ENCODE measurements at regions not wholly inside any gene's neighbourhood (a gene's known extent, or its start where the extent isn't known, plus 50 kb on each side); places are given as distances from the start of the nearest gene placed in this dataset.

DNA sequence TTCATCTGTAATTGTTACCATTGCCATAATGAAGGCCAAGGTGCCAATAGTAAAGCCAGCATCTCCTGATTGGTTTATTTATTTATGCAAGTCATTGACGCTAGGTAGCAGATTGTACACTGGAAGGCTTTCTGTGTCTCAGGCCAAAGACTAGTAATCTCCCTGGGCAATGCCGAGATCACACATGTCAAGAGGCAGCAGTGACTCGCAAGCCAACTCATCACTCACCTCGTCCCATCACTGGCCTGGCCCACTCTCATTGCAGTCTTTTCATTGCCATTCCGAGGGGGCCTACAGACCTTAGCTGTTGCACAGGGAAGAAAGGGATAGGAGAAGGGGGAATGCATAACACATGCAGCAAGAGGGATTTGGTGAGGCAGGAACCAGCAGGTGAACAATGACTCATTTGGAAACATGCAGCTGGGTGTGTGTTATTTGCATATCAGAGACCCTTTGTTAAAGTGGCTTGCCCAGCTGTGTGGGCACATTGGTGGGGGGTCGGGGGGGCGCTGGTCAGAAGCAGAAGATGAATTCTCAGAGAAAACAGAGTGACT lies 448.7 kb upstream of the HNRNPA3 start:
- ChIA-PET POLR2A (no interaction called here), CTCF (no interaction called here)
- in situ Hi-C loops (cut with HindIII; ENCODE audit: low pct_unique_long_range_greater_than_20kb, low sequenced_read_pairs) (no loop called here), intact Hi-C loops (cut with micrococcal nuclease; ENCODE audit: unreplicated experiment) (no loop called here)
- Histone ChIP-seq H3K4me3 (ENCODE audit: low read depth in 2 of 2, low read length in 2 of 2) (no peak overlapping the region), H3K27me3 (ENCODE audit: control insufficient read depth, insufficient read depth, low read length) (peaks cover 7% of the 10 kb centered on the region; the same call in 1 of the 2 replicates), H3K9me3 (ENCODE audit: control insufficient read depth, insufficient read depth, low read depth, low read length) (no peaks in the 10 kb centered on the region), H3K27ac (ENCODE audit: low read length) (no peak overlapping the region), H3K36me3 (ENCODE audit: control insufficient read depth, insufficient read depth, low read length) (no peaks in the 10 kb centered on the region), H3K4me1 (ENCODE audit: control insufficient read depth, insufficient read depth, low read length) (no peaks in the 10 kb centered on the region)
- TF ChIP-seq, protein P1, sequence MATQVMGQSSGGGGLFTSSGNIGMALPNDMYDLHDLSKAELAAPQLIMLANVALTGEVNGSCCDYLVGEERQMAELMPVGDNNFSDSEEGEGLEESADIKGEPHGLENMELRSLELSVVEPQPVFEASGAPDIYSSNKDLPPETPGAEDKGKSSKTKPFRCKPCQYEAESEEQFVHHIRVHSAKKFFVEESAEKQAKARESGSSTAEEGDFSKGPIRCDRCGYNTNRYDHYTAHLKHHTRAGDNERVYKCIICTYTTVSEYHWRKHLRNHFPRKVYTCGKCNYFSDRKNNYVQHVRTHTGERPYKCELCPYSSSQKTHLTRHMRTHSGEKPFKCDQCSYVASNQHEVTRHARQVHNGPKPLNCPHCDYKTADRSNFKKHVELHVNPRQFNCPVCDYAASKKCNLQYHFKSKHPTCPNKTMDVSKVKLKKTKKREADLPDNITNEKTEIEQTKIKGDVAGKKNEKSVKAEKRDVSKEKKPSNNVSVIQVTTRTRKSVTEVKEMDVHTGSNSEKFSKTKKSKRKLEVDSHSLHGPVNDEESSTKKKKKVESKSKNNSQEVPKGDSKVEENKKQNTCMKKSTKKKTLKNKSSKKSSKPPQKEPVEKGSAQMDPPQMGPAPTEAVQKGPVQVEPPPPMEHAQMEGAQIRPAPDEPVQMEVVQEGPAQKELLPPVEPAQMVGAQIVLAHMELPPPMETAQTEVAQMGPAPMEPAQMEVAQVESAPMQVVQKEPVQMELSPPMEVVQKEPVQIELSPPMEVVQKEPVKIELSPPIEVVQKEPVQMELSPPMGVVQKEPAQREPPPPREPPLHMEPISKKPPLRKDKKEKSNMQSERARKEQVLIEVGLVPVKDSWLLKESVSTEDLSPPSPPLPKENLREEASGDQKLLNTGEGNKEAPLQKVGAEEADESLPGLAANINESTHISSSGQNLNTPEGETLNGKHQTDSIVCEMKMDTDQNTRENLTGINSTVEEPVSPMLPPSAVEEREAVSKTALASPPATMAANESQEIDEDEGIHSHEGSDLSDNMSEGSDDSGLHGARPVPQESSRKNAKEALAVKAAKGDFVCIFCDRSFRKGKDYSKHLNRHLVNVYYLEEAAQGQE (IDR thresholded peaks at IDR 0.05; ENCODE audit: insufficient read depth in 1 of 2, low read depth in 2 of 2, low read length in 1 of 2): no peak
- TF ChIP-seq TCF7L2 (IDR thresholded peaks at IDR 0.05; ENCODE audit: low read depth, low read length) (no peak), CTCF (IDR thresholded peaks at IDR 0.05) (no peak), SIN3A (IDR thresholded peaks at IDR 0.05; ENCODE audit: borderline replicate concordance, insufficient read depth, low read depth, low read length) (no peak), POLR2AphosphoS5 (IDR thresholded peaks at IDR 0.05; ENCODE audit: low read depth, low read length) (no peak)
- ATAC-seq (no peak), DNase-seq (ENCODE audit: low read depth, low spot score) (no peak)
- BruUV-seq (replicated peaks): no TSS peak

DNA sequence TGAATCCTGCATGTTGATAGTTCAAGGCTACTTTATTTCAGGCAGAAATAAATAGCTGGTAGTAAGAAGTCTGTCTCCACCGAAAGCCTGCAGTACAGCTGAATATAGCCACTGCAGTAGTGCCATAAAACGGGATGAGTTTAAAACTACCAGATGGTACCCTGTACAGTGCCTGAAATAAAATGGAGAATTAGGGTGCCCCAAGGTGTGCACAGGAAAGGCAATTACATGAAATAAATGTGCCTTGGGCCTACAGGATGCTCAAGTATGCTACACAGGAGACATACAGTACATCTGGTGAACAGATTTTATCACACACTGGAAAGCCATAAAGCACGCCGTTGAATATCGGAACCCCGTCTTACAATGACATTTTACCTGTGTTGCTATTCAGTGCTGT lies 447.7 kb upstream of the HNRNPA3 start:
- CTCF ChIA-PET: no interaction called here
- no peak overlapping the region for H3K4me3 ChIP-seq (ENCODE audit: low read depth in 2 of 2, low read length in 2 of 2)
- intact Hi-C loops (cut with micrococcal nuclease; ENCODE audit: unreplicated experiment) (no loop called here), in situ Hi-C loops (cut with HindIII; ENCODE audit: low pct_unique_long_range_greater_than_20kb, low sequenced_read_pairs) (no loop called here)
- H3K27me3 ChIP-seq (ENCODE audit: control insufficient read depth, insufficient read depth, low read length): peaks cover 7% of the 10 kb centered on the region; the same call in 1 of the 2 replicates
- no peaks in the 10 kb centered on the region for H3K9me3 ChIP-seq (ENCODE audit: control insufficient read depth, insufficient read depth, low read depth, low read length)
- no TSS peak for BruUV-seq (replicated peaks)
- H3K27ac ChIP-seq (ENCODE audit: low read length): no peak overlapping the region
- H3K4me1 ChIP-seq (ENCODE audit: control insufficient read depth, insufficient read depth, low read length): no peaks in the 10 kb centered on the region
- ATAC-seq: no peak
- no peaks in the 10 kb centered on the region for H3K36me3 ChIP-seq (ENCODE audit: control insufficient read depth, insufficient read depth, low read length)
- no peak for DNase-seq (ENCODE audit: low read depth, low spot score)
- POLR2A ChIA-PET: no interaction called here
- TF ChIP-seq, protein P1 (IDR thresholded peaks at IDR 0.05; ENCODE audit: insufficient read depth in 1 of 2, low read depth in 2 of 2, low read length in 1 of 2): no peak
- TF ChIP-seq TCF7L2 (IDR thresholded peaks at IDR 0.05; ENCODE audit: low read depth, low read length) (no peak), SIN3A (IDR thresholded peaks at IDR 0.05; ENCODE audit: borderline replicate concordance, insufficient read depth, low read depth, low read length) (no peak), POLR2AphosphoS5 (IDR thresholded peaks at IDR 0.05; ENCODE audit: low read depth, low read length) (no peak), CTCF (IDR thresholded peaks at IDR 0.05) (no peak)
